CD4-positive, alpha-beta T cell treated with Interleukin-2 at 100 ng/mL for 4 hours (primary cell): ENCODE measurements at regions not wholly inside any gene's neighbourhood (a gene's known extent, or its start where the extent isn't known, plus 50 kb on each side); places are given as distances from the start of the nearest gene placed in this dataset.
"Not testable (repeated sequence)": the region's sequence is repeated elsewhere in the genome, so short reads cannot be mapped to it uniquely, and the experiment has no call there.

Experiments used
- DNase-seq: peaks from one replicate; pipeline ENCODE4 v3.0.0-alpha.2; 2020; ENCODE audit warnings: low spot score

- DNase-seq = no peak
Measured at GRCh38 chr12:67842124-67842523, 147.1 kb upstream of the IFNG-AS1 start.

DNA sequence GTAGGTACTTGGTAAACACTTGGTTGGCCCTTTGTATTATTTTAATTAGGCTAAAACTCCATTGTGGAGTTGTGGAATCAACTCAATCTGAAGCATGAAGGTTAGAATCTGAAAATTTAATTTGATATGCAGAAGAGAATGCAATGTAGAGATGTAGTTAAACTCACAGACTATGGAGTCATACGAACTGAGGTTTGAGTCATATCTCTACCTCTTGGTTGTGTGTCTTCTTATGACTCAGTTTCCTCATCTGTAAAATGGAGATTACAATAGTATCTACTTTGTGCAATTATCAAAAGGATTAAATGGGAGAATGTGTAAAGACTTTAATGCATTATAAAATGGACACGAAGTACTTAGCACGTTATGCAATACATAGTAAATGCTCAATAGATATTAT lies 146.0 kb upstream of the IFNG-AS1 start:
- DNase-seq = no peak

DNA sequence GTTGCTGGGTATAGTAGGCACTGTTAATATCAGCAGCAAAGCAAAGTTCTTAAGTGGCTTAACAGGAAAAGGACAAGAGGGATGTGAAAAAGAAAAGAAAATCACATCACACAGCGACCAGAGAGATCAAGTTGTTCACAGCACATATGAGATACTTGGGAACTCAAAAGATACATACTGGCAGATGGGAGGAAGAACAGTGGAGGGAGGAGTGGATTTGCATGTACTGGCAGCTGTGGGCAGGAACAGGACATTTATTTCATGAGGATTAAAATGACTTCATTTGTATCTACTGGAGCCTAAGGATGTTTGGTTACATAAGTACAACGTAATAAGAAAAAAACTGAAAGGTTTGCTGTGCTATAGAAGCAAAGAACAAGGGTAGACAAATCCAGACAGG lies 136.5 kb upstream of the IFNG-AS1 start:
- DNase-seq = no peak

GRCh38 chr12:67853204-67853603 lies 136.0 kb upstream of the IFNG-AS1 start:
- no peak for DNase-seq

- DNase-seq = no peak
Measured at GRCh38 chr12:67854351-67854750, 134.9 kb upstream of the IFNG-AS1 start.

DNA sequence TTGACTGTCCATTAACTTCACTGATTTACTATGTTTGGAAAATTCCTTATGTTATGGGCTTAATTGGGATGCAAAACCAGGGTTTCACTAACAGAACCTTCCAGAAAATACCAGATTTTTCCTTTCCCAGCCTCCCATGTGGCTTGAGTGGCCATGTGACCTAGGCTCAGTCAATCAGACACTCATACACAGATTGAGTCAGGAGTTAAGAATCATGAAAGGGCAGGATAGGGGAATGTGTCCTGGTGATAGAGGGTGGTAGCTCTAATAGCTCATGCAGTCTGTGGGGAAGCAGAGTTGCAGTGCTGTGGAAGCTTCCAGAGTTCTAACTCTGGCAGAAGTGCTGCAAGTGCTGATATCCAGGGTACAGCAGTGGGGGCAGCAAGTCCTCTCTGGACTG lies 134.1 kb upstream of the IFNG-AS1 start:
- no peak for DNase-seq

- DNase-seq = no peak
Measured at GRCh38 chr12:67871231-67871630, 118.0 kb upstream of the IFNG-AS1 start.

GRCh38 chr12:67873355-67873754 lies 115.9 kb upstream of the IFNG-AS1 start:
- no peak for DNase-seq

DNA sequence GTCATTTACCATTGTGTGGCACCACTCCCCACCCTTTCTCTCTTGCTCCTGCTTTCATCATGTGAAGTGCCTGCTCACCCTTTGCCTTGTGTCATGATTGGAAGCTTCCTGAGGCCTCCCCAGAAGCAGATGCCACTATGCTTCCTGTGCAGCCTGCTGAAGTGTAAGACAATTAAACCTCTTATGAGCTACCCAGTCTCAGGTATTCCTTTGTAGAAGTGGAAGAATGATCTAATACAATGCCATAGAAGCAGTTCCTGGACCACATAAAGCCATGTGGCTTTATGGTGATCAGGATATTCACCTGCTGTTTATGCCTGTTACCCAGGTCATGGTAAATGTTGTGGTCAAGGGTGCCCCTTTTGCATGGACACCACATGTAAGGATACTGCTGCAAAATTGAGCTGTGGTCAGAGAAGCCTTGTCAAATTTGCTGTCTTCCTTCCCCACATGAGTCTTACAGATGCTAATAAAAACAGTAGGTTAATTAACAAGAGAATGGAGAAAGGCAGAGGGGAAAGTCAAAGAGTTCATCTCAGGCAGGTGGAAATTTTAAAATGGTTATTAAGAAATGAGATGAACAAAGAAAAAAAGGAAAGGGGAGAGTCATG lies 112.8 kb upstream of the IFNG-AS1 start:
- DNase-seq = no peak

GRCh38 chr12:67877727-67878126 lies 111.5 kb upstream of the IFNG-AS1 start:
- no peak for DNase-seq

GRCh38 chr12:67879937-67880336 lies 109.3 kb upstream of the IFNG-AS1 start:
- DNase-seq = no peak

- DNase-seq = no peak
Measured at GRCh38 chr12:67881565-67881964, 107.7 kb upstream of the IFNG-AS1 start.

DNA sequence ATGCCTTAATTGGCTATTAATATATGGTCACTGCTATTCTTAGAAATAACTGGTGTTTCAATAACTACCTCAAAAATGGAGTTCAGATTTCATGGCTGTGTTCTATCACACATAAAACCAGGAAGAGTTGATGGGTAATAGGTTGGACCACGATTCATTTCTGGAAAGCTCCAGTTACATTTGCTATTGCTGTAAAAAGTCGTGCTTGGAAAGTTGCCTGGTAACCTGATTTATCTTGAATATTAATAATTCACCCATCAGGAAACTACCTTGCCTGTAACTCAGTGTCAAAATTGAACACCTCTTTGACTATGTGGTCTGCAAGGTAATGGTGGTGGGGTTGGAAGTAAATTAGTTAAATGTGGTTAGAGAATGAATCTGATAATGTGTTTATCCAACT lies 104.7 kb upstream of the IFNG-AS1 start:
- DNase-seq = no peak

DNA sequence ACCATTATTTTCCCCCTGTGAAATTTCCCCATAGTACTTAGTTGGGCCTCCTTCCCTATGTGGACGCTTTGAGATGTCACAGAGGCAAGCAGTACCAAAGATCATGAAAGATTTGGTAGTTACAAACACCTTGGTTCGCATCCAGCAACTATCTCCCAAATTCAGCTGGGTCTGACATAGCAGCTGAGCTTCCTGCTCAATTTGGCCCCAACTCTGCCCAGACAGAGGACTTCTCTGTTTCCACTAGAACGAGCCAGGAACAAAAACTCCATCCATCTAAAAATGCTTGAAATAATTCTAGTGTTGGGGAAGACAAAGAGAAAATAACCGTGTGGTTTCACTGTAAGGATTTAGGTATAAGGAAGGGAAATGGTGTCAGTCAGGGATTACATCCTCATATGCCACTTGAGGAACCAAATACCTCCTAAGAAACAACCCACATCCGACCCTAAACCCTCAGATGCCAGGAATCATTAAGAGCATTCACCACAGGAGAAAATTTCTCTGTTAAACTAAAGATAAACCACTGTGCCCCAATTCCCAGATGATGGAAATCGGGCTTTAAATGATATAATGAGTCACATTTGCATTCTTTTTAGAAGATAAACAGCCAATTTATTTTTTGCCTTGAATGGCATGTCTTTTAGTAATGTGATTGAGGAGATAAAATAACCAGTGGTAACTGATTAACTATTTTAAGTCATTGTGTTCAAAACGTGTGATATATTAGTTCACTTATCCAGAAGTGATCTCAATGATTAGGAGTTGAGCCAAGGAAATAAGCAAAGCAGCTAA lies 103.7 kb upstream of the IFNG-AS1 start:
- DNase-seq = no peak

GRCh38 chr12:67887065-67887464 lies 102.2 kb upstream of the IFNG-AS1 start:
- DNase-seq = no peak

GRCh38 chr12:67889931-67890330 lies 99.3 kb upstream of the IFNG-AS1 start:
- DNase-seq = no peak

DNA sequence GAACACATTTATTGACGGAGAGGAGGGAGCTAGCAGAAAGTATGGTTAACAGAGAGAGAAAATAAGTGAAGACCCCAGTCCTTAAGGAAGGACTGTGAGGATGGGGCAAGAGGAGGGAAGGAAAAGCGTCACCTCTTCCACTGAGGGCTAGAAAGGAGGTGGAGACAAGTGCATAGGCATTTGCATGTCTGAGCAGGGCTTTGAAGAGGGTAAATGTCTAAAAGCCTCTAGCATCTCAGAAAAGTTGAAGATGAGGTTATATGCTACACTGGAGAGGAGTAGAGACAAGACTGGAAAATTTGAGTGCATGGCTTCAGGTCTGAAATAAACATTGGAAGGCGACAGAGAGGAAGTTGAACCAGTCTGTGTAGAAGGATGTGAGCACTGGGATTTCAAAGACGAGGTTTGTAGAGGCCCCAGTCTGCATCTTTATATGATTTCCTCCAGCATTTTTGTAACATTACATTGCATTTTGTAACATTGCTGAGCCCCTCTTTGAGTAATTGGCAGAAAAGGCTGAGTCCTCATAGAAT lies 98.5 kb upstream of the IFNG-AS1 start:
- no peak for DNase-seq

DNA sequence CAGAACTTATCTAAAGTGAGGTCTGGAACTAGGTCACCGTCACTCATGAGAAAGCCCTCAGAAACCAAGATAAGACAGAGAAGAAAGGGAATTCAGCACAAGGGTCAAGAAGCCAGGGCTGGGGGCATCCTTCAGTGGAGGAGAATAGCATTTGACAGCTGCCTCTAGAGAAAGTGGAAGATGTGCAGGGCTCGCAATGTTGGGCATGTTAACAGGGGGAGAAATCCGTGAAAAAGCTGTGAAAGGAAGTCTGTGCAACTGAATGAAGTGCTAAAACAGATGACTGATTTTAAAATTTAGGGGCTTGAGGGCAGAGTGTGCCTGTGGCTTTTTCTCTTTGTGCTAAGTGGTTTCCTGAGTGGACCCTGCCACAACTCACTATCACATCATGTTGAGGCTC lies 97.7 kb upstream of the IFNG-AS1 start:
- DNase-seq = no peak

DNA sequence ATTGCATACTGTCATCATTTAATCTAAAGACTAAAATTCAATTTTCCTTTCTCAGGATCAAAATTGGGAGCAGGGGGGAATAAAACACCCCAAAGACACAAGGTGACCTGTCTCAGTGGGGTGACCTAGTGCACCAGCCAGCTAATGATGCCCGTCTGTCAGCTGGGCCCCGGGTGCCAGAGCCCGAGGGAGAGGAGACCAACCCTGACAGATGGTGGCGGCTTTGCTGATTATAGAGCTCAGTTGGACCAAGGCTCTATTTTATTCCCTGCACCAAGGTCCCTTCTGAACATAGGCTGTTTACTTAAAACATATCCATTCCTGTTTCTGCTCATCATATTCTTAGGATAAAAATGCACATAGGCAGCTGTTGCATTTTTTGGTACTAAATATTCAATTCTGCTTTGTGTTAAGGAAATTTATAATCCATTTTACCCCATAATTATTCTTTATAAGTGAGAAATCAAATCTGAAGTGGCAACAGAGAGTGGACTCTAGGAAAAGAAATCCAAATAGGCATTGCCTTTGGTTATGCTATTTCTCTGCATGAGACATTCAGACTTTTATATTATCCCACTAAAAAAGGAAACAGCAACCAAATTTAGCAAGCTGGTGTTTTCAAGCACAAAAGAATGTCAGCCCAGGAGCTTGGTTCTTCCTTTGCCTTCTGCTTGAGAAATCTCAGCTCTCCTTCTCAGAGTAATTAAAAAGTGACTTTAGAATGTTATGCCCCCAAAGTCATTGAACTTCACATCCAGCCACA lies 96.8 kb upstream of the IFNG-AS1 start:
- DNase-seq = no peak

DNA sequence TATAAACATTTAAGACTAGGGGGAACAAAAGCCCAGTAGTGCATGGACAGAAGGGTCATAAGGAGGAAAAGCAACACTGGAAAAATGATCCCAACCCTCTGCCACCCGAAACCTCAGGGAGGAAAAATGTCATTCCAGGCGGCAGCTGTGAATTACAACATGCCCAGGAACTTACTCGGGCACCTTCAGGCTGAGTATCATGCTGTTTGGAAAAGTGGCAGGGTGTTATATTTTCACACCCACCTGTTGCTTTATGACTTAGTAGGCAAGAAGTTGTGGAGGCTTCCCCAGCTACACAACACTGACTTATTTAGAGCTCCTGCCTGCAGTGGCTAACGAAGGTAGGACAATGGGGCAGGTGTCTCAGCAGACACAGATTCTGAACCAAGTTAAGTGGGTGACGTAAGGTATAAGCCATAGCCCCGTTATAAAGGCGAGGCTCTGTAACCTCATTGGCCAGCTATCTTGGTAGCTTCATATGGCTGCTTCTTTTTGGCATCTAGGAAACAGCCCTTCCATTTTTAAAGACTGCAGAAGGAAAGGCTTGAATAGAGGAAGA lies 96.1 kb upstream of the IFNG-AS1 start:
- DNase-seq = no peak

- not testable (repeated sequence) for DNase-seq
Measured at GRCh38 chr12:67900418-67900817, 88.8 kb upstream of the IFNG-AS1 start.

DNA sequence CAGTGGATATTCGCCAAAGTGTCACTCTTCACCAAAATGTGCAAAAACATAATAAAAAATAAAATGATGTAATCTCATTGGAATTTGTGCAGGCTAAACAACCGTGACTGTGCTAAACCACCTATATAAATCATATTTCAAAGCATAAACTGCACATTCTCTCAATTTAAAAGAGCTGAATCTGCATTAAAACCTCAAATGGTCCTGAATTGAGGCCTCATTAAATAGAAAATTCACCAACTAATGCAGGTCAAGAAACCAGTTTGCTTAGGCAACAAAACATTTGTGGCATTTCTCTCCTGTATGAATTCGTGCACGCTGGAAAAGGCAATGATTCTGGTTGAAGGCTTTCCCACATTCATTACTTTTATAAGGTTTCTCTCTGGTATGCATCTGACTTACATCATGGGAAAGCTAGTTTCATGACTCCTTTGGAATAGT lies 80.1 kb upstream of the IFNG-AS1 start:
- DNase-seq = no peak
